Breast epithelium (tissue), 3 donors: ENCODE measurements at regions not wholly inside any gene's neighbourhood (a gene's known extent, or its start where the extent isn't known, plus 50 kb on each side); places are given as distances from the start of the nearest gene placed in this dataset.

Experiments used
- POLR2AphosphoS5 ChIP-seq, 3 donors: sonication (generic); formaldehyde crosslinking; IDR thresholded peaks; one replicate each; pipeline ENCODE4 v1.6.1; 2017; ENCODE audit warnings: antibody characterized with exemption in 3 of 3
- TF ChIP-seq, protein P1 (sequence below), 3 donors: fragments of 450-650 bp; IDR thresholded peaks; one replicate each; pipeline ENCODE4 v1.5.1; 2016 to 2017; ENCODE audit warnings: antibody characterized with exemption in 3 of 3, mild to moderate bottlenecking in 3 of 3, moderate library complexity in 3 of 3

- TF ChIP-seq, protein P1, sequence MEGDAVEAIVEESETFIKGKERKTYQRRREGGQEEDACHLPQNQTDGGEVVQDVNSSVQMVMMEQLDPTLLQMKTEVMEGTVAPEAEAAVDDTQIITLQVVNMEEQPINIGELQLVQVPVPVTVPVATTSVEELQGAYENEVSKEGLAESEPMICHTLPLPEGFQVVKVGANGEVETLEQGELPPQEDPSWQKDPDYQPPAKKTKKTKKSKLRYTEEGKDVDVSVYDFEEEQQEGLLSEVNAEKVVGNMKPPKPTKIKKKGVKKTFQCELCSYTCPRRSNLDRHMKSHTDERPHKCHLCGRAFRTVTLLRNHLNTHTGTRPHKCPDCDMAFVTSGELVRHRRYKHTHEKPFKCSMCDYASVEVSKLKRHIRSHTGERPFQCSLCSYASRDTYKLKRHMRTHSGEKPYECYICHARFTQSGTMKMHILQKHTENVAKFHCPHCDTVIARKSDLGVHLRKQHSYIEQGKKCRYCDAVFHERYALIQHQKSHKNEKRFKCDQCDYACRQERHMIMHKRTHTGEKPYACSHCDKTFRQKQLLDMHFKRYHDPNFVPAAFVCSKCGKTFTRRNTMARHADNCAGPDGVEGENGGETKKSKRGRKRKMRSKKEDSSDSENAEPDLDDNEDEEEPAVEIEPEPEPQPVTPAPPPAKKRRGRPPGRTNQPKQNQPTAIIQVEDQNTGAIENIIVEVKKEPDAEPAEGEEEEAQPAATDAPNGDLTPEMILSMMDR (IDR thresholded peaks at IDR 0.05), result no peak
- TF ChIP-seq POLR2AphosphoS5 (IDR thresholded peaks at IDR 0.05), result no peak
Observed at GRCh38 chr10:121307411-121307980, 290.7 kb downstream of the FGFR2 start.
